K562 (cell line): ENCODE measurements at regions not wholly inside any gene's neighbourhood (a gene's known extent, or its start where the extent isn't known, plus 50 kb on each side); places are given as distances from the start of the nearest gene placed in this dataset.

Experiments used
- ATAC-seq: fragments of 200-7000 bp; cut with Tn5 transposase; 3 replicates; pipeline ENCODE4 v1.9.1; 2020; ENCODE audit warnings: moderate library complexity
- BruUV-seq: library from RNA; stranded (reverse); fragments of 400-500 nt; replicated peaks from 2 replicates; lab custom pipeline; 2021; lab: Mats Ljungman, UMichigan
- CTCF ChIA-PET: fragments of 300-600 bp; formaldehyde crosslinking; extraction: SDS; loops from one replicate; lab custom pipeline; 2021; ENCODE audit warnings: low intra/inter-chr PET ratio; lab: Yijun Ruan, JAX
- POLR2A ChIA-PET: fragments of 300-600, 350-650 bp; sonication (Branson Sonifier 250); formaldehyde crosslinking; extraction: SDS; loops from one replicate; lab custom pipeline; 2021; ENCODE audit warnings: antibody characterized with exemption, inconsistent platforms; lab: Yijun Ruan, JAX
- DNase-seq, 4 experiments: peaks; one replicate each; pipeline versions ENCODE4 v3.0.0 to v3.0.0-alpha.2; 2011 to 2018; ENCODE audit warnings: low spot score in 3 of 4, mixed read lengths in 3 of 4; ENCODE audit errors: extremely low read depth in 1 of 4
- FAIRE-seq: peaks from 2 replicates; lab custom pipeline; 2011; peaks lifted over from hg19 to GRCh38; lab: Jason Lieb, UNC
- H2AFZ ChIP-seq: 2 replicates; pipeline ENCODE4 v1.6.0; 2011; ENCODE audit warnings: low read depth, low read length, control low read depth, inconsistent platforms
- H3K27ac ChIP-seq: fragments of 200-600 bp; 3 replicates; pipeline ENCODE4 v1.8.0; 2011; ENCODE audit warnings: low read depth, mild to moderate bottlenecking, control low read depth, inconsistent platforms, low read length, moderate library complexity, mixed read lengths; ENCODE audit errors: extremely low read depth
- H3K27me3 ChIP-seq, 2 experiments: fragments of 300-600 bp in 1 of 2; 2 replicates in 1 of 2; 3 replicates in 1 of 2; pipeline versions ENCODE4 v1.6.0 to v1.8.0; 2011; ENCODE audit warnings: inconsistent platforms in 2 of 2, low read length in 2 of 2, mild to moderate bottlenecking in 1 of 2, mixed read lengths in 1 of 2, moderate library complexity in 1 of 2; ENCODE audit not compliant: control insufficient read depth in 2 of 2, insufficient read depth in 2 of 2
- H3K36me3 ChIP-seq: fragments of 300-600 bp; 3 replicates; pipeline ENCODE4 v1.8.0; 2011; ENCODE audit warnings: mild to moderate bottlenecking, low read length, inconsistent platforms; ENCODE audit not compliant: control insufficient read depth, insufficient read depth
- H3K4me1 ChIP-seq, 2 experiments: fragments of 200-600 bp in 1 of 2; replicated peaks in 1 of 2; 2 replicates in 1 of 2; 3 replicates in 1 of 2; pipeline versions ENCODE4 v1.5.1 to v1.8.0; 2011; ENCODE audit warnings: inconsistent platforms in 2 of 2, low read length in 2 of 2, mild to moderate bottlenecking in 1 of 2, mixed read lengths in 1 of 2, moderate library complexity in 1 of 2; ENCODE audit not compliant: control insufficient read depth in 2 of 2, insufficient read depth in 2 of 2
- H3K4me2 ChIP-seq: 2 replicates; pipeline ENCODE4 v1.6.1; 2011; ENCODE audit warnings: low read length, control low read depth, inconsistent platforms, mixed read lengths; ENCODE audit not compliant: insufficient read depth
- H3K4me3 ChIP-seq: fragments of 200-600 bp; sonication (generic), shearing (Covaris generic); 2 replicates; pipeline ENCODE4 v1.5.1; 2016; ENCODE audit warnings: control low read depth, inconsistent platforms
- H3K79me2 ChIP-seq: fragments of 200-600 bp; 3 replicates; pipeline ENCODE4 v1.8.0; 2011; ENCODE audit warnings: low read length, inconsistent platforms; ENCODE audit not compliant: control insufficient read depth, insufficient read depth
- H3K9ac ChIP-seq, 2 experiments: 2 replicates each; pipeline versions ENCODE4 v1.6.0 to v1.6.1; 2011; ENCODE audit warnings: low read depth in 2 of 2, low read length in 2 of 2, control low read depth in 1 of 2, inconsistent platforms in 1 of 2, mild to moderate bottlenecking in 1 of 2, mixed read lengths in 1 of 2; ENCODE audit not compliant: insufficient read depth in 1 of 2
- H3K9me1 ChIP-seq: one replicate; pipeline ENCODE4 v1.6.0; 2011; ENCODE audit warnings: inconsistent platforms, mild to moderate bottlenecking, low read length, moderate library complexity; ENCODE audit not compliant: control insufficient read depth, insufficient read depth
- H3K9me3 ChIP-seq: replicated peaks from 2 replicates; pipeline ENCODE4 v1.5.1; 2011; ENCODE audit warnings: low read depth, low read length, inconsistent platforms; ENCODE audit not compliant: control insufficient read depth, insufficient read depth
- H4K20me1 ChIP-seq: replicated peaks from 2 replicates; pipeline ENCODE4 v1.6.1; 2011; ENCODE audit warnings: low read length, inconsistent platforms, mixed read lengths; ENCODE audit not compliant: control insufficient read depth, insufficient read depth
- CTCF ChIP-seq, 3 experiments: IDR thresholded peaks in 2 of 3; conservative IDR thresholded peaks in 1 of 3; 2 replicates each; pipeline ENCODE4 v1.5.1; 2011 to 2012; ENCODE audit warnings: low read length in 3 of 3, mild to moderate bottlenecking in 3 of 3, control low read depth in 2 of 3, improper control_type of control experiment in 1 of 3, inconsistent platforms in 1 of 3, low read depth in 1 of 3, mixed read lengths in 1 of 3, moderate library complexity in 1 of 3; ENCODE audit not compliant: insufficient read depth in 2 of 3
- CTCFL ChIP-seq: IDR thresholded peaks from 2 replicates; pipeline ENCODE4 v1.6.1; 2011; ENCODE audit warnings: borderline replicate concordance, low read depth, mild to moderate bottlenecking, moderate library complexity, low read length; ENCODE audit not compliant: insufficient read depth, poor library complexity, severe bottlenecking
- MED1 ChIP-seq: sonication (generic); formaldehyde crosslinking; IDR thresholded peaks from 2 replicates; pipeline ENCODE4 v1.8.1; 2023; ENCODE audit warnings: missing genetic modification reagents, borderline replicate concordance
- MEIS2 ChIP-seq: fragments of 450-650 bp; IDR thresholded peaks from 2 replicates; pipeline ENCODE4 v1.6.1; 2014; ENCODE audit warnings: mild to moderate bottlenecking; ENCODE audit not compliant: partially characterized antibody
- PKNOX1 ChIP-seq: fragments of 450-650 bp; IDR thresholded peaks from 2 replicates; pipeline ENCODE4 v1.6.1; 2016
- SREBF2 ChIP-seq: sonication (generic); formaldehyde crosslinking; IDR thresholded peaks from 2 replicates; pipeline ENCODE4 v1.4.0; 2020; ENCODE audit warnings: mild to moderate bottlenecking, missing genetic modification reagents
- WGBS: fragments of 100-300 bp; shearing (Covaris generic); methylation state at CpG from one replicate; pipeline ENCODE4 v1.1.6; 2016; ENCODE audit warnings: low coverage, mixed read lengths; ENCODE audit not compliant: insufficient coverage; ENCODE audit errors: missing lambda C conversion rate; 5-methylcytosine and 5-hydroxymethylcytosine counted together
- in situ Hi-C: fragments of 300-500 bp; cut with MboI; formaldehyde crosslinking; loops from 4 replicates; pipeline ENCODE4 v1.15.0; 2018; ENCODE audit warnings: inconsistent platforms, mixed read lengths
- intact Hi-C: fragments of 100-400 bp; cut with micrococcal nuclease; formaldehyde crosslinking; loops from 2 replicates; pipeline ENCODE4 v1.14.2; 2022

GRCh38 chr16:86048882-86049585 lies 150.1 kb downstream of the IRF8 start:
- Histone ChIP-seq H3K27me3 (peaks cover 14 to 72% of the 10 kb centered on the region in 2 experiments; a peak in 4 of 5 replicates), H3K9ac (no peak overlapping the region), H3K27ac (no peak overlapping the region), H3K9me1 (peaks cover 2% of the 10 kb centered on the region), H4K20me1 (peaks cover 3% of the 10 kb centered on the region; the same call in 1 of the 2 replicates), H3K4me3 (no peak overlapping the region), H3K4me2 (no peak overlapping the region), H3K4me1 (no peaks in the 10 kb centered on the region; a peak in 2 of 5 replicates), H2AFZ (no peak overlapping the region), H3K9me3 (no peaks in the 10 kb centered on the region), H3K36me3 (no peaks in the 10 kb centered on the region), H3K79me2 (no peaks in the 10 kb centered on the region)
- intact Hi-C loops, result loop anchor here (10.0 kb wide), 1 partner anchor 466 kb away; the partner anchor contains the start of gene FOXF1
- peak; percentile 23 for TF ChIP-seq MEIS2
- TF ChIP-seq MED1, result no peak
- TF ChIP-seq PKNOX1, result peak; percentile 47; the same call in 1 of the 2 replicates
- TF ChIP-seq CTCFL, result peak; percentile 63
- peak; percentile 13 to 41 (median 31); a peak in 4 of 6 replicates for TF ChIP-seq CTCF (IDR thresholded peaks at IDR 0.05 in 2 of 3, conservative IDR thresholded peaks at IDR 0.05 in 1 of 3; ENCODE audit: insufficient read depth in 2 of 3, low read depth in 1 of 3, low read length in 3 of 3)
- TF ChIP-seq SREBF2, result no peak
- WGBS, result 2% methylated on average over 9 of the region's 11 CpGs
- in situ Hi-C loops, result loop anchor here (10.0 kb wide), 1 partner anchor 466 kb away; the partner anchor contains the start of gene FOXF1
- FAIRE-seq (no peak), DNase-seq (peak in 3 of 4 experiments; percentile 19 to 46 (median 38)), ATAC-seq (peak; percentile 62)
- POLR2A ChIA-PET, result interaction anchor here (1.3 kb wide), 1 partner anchor 468 kb away, joined by 3 read pairs; no protein-coding TSS in a partner anchor
- no TSS peak for BruUV-seq
- CTCF ChIA-PET, result no interaction called here
